ENCODE measurements at regions not wholly inside any gene's neighbourhood (a gene's known extent, or its start where the extent isn't known, plus 50 kb on each side); places are given as distances from the start of the nearest gene placed in this dataset.
"Not testable (repeated sequence)": the region's sequence is repeated elsewhere in the genome, so short reads cannot be mapped to it uniquely, and the experiment has no call there.

DNA sequence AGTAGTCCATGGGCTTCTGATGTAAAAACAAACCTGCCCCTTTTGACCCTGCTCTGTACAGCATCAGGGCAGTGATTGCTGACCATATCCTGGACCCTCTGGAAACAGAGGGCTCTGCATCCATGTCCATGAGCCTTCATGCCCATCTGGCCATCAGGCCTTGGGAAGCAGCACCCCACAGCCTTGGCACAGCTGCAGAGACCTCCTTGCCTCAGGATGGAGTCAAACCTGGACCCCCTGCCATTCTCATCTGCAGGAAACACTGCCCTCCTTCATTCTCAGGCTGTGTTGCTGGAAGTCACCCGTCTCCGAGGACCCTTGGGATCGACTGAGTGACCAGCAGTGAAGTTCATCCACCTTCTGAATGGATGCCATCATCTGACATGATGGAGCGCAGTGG lies 839.1 kb upstream of the DEFB115 start:
- TF ChIP-seq, protein P1, sequence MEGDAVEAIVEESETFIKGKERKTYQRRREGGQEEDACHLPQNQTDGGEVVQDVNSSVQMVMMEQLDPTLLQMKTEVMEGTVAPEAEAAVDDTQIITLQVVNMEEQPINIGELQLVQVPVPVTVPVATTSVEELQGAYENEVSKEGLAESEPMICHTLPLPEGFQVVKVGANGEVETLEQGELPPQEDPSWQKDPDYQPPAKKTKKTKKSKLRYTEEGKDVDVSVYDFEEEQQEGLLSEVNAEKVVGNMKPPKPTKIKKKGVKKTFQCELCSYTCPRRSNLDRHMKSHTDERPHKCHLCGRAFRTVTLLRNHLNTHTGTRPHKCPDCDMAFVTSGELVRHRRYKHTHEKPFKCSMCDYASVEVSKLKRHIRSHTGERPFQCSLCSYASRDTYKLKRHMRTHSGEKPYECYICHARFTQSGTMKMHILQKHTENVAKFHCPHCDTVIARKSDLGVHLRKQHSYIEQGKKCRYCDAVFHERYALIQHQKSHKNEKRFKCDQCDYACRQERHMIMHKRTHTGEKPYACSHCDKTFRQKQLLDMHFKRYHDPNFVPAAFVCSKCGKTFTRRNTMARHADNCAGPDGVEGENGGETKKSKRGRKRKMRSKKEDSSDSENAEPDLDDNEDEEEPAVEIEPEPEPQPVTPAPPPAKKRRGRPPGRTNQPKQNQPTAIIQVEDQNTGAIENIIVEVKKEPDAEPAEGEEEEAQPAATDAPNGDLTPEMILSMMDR (IDR thresholded peaks at IDR 0.05; ENCODE audit: insufficient read depth, low read length, poor library complexity, severe bottlenecking): not testable (repeated sequence)
- not testable (repeated sequence) for TF ChIP-seq EZH2phosphoT487 (conservative IDR thresholded peaks at IDR 0.05; ENCODE audit: low read length)

Measured in SU-DHL-6 (cell line).